GM10266 (cell line): ENCODE measurements at regions not wholly inside any gene's neighbourhood (a gene's known extent, or its start where the extent isn't known, plus 50 kb on each side); places are given as distances from the start of the nearest gene placed in this dataset.

Experiments used
- DNase-seq: peaks from one replicate; pipeline ENCODE4 v3.0.0; 2012; ENCODE audit errors: extremely low spot score
- TF ChIP-seq, protein P1 (sequence below): IDR thresholded peaks from 2 replicates; pipeline ENCODE4 v1.5.1; 2012; ENCODE audit warnings: mild to moderate bottlenecking, low read depth; ENCODE audit not compliant: control insufficient read depth, insufficient read depth; ENCODE audit errors: missing control alignments

DNA sequence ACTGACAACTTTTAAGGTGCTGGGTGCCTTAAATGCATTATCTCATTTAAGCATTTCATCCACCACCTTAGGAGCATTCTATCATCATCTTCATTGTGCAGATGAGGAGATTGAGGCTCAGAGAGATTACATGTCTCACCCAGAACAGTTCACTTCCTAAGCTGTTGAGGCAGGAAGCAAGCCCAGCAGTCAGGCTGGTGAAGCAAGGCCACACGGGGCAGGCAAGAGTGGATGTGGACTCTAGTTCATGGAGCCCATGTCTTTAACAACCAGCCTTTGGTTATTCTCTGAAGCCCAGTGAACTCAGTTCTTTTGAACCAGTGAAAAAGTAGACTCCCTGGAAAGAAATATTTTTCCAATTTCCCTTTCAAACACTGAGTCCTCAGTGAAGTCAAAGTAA is 294.8 kb upstream of the MGAT5 start:
- TF ChIP-seq, protein P1, sequence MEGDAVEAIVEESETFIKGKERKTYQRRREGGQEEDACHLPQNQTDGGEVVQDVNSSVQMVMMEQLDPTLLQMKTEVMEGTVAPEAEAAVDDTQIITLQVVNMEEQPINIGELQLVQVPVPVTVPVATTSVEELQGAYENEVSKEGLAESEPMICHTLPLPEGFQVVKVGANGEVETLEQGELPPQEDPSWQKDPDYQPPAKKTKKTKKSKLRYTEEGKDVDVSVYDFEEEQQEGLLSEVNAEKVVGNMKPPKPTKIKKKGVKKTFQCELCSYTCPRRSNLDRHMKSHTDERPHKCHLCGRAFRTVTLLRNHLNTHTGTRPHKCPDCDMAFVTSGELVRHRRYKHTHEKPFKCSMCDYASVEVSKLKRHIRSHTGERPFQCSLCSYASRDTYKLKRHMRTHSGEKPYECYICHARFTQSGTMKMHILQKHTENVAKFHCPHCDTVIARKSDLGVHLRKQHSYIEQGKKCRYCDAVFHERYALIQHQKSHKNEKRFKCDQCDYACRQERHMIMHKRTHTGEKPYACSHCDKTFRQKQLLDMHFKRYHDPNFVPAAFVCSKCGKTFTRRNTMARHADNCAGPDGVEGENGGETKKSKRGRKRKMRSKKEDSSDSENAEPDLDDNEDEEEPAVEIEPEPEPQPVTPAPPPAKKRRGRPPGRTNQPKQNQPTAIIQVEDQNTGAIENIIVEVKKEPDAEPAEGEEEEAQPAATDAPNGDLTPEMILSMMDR: no peak

DNA sequence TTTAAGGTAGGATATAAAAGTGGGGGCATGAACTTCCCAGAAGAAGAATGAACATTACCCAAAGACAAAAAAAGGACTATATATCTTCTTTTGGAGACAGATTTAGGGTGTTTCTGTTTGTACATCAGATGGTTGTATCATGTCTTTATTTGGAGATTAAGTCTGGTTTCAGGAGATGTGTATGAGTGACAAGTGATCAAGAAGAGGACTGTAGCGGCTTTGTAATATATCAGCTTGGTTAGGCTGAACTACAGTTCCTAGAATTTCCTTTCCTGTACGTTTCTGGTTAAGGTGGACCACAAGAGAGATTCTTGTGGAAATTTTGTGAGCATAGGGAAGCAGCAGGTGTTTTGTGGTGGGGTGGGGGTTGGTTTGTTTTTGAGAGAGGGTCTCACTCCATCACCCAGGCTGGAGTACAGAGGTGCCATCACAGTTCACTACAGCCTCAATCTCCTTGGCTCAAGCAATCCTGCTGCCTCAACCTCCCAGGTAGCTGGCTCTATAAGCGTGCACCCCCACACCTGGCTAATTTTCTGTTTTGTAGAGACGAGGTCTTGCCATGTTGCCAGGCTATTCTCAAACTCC is 287.1 kb upstream of the MGAT5 start:
- no peak for DNase-seq
- TF ChIP-seq, protein P1: no peak

More for the DNA sequence above, 294.8 kb upstream of the MGAT5 start:
- DNase-seq: no peak

DNA sequence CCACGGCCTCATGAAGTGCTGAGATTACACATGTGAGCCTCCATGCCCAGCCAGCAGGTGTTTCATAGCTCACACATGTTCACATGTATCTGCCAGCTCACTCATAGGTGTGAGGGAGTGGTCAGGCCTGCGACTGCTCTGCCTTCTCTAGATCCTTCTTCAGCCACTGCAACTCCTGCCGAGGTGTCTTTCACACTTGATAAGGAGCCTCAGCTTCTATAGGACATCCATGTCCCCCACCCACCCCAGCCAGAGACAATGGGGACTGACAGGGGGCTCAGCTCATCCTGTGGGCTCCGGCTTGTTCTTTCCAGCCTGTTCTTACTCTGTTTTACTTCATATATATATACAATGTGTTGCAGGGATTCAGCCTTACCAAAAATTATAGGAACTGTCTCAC is 286.5 kb upstream of the MGAT5 start:
- no peak for DNase-seq
- TF ChIP-seq, protein P1: no peak

DNA sequence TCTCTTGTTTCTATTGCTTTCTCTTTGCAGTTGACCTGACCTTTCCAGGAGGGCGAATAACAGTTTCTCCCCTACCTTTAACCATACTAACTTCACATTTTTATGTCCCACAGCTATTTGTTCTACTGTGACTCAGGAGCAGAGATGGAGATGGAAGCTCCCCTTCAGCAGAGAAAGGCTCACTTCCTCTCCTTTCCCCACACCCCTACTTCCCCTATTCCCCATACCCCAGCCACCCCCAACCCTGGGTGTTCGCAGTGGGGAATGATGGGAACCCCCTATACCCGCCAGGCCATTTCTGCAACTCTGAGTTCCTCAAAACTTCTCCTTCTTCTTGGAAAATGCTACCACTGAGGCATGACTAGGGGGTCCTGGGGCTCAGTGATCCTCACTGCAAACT is 285.4 kb upstream of the MGAT5 start:
- DNase-seq: no peak
- TF ChIP-seq, protein P1: no peak

DNA sequence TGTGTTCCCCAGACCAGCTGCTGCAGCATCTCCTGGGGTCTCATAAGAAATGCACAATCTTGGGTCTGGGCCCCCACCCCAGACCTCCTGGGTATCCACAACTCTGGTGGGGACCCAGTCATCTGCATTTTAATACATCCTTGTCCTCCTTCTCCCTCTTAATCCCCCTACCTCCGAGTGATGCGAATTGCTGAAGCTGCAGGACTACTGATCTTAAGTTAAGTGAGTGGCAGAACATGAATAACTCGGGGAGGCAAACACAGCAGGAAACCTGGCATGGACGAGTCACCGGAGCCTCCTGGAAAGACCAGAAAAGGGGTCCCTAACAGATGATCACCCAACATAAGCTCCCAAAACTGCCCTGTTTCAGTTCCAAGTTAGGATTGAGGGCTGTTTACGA is 283.2 kb upstream of the MGAT5 start:
- DNase-seq: no peak

DNA sequence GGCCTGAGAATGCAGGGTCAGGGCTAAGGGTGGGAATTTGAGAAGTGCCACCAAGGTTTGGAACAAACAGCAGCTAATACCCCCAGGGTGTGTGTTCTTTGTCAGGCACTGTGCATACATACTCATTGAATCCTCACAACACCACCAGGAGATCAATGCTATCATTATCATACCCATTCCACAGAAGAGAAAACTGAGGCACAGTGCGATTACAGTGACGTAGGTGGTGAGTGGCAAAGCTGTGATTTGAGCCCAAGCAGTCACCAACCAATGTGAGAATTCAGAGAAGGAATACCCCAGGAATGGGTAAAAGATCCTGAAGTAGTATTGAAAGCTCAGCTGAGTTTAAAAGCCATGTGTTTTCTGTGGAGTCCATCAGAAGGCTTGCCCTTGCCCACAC is 281.6 kb upstream of the MGAT5 start:
- TF ChIP-seq, protein P1: no peak

More for the DNA sequence above, 283.2 kb upstream of the MGAT5 start:
- TF ChIP-seq, protein P1: no peak

DNA sequence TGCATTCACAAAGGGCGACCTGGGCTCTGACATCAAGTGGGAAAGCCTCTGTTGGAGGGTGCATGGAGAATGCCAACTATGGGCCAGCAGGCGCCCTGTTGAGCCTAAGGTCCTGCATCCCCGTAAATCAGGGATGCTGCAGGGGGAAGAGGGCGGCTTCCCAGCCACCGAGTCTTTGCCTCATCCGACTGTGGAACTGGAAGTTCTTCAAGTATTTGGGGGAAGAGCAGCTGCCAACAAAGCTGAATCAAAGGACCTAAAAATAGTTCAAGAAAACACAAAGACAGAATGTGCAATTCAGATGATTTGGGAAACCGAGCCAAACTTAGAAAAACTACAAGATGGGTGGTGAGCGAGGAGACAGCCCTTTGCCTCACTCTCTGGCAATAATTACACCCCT is 281.1 kb upstream of the MGAT5 start:
- no peak for DNase-seq
- TF ChIP-seq, protein P1: no peak

More for the DNA sequence above, 281.6 kb upstream of the MGAT5 start:
- DNase-seq: no peak
